ENCODE measurements at regions not wholly inside any gene's neighbourhood (a gene's known extent, or its start where the extent isn't known, plus 50 kb on each side); places are given as distances from the start of the nearest gene placed in this dataset.

GRCh38 chr2:126781806-126782205 is 116.9 kb upstream of the TEX51 start:
- ChIA-PET CTCF (ENCODE audit: unreplicated experiment) (no interaction called here), POLR2A (no interaction called here)
- Histone ChIP-seq H3K4me3 (ENCODE audit: low read depth, low read length, poor library complexity, severe bottlenecking) (no peak overlapping the region), H3K79me2 (ENCODE audit: insufficient read depth, low read depth, low read length) (no peaks in the 10 kb centered on the region), H3K36me3 (ENCODE audit: insufficient read depth, low read length) (no peaks in the 10 kb centered on the region), H3K4me2 (ENCODE audit: low read length) (no peak overlapping the region), H2AFZ (ENCODE audit: low read length) (no peak overlapping the region), H3K27ac (ENCODE audit: low read depth, low read length, poor library complexity, severe bottlenecking) (no peak overlapping the region), H3K4me1 (ENCODE audit: insufficient read depth, low read length, poor library complexity, severe bottlenecking) (peaks cover 5% of the 10 kb centered on the region), H3K9me3 (ENCODE audit: low read length) (no peaks in the 10 kb centered on the region), H3K9me2 (ENCODE audit: insufficient read depth, low read length) (no peaks in the 10 kb centered on the region), H4K20me1 (ENCODE audit: insufficient read depth, low read length) (no peaks in the 10 kb centered on the region)
- intact Hi-C loops (cut with micrococcal nuclease; ENCODE audit: unreplicated experiment): no loop called here
- BruUV-seq (replicated peaks): no TSS peak
- no peak for TF ChIP-seq EZH2phosphoT487 (IDR thresholded peaks at IDR 0.05; ENCODE audit: borderline replicate concordance, low read depth, low read length)
- TF ChIP-seq CTCF (conservative IDR thresholded peaks at IDR 0.05; ENCODE audit: low read length): no peak
- DNase-seq (ENCODE audit: low spot score): no peak

GRCh38 chr2:126782648-126783047 is 116.0 kb upstream of the TEX51 start:
- no peak overlapping the region for H3K4me2 ChIP-seq (ENCODE audit: low read length)
- H4K20me1 ChIP-seq (ENCODE audit: insufficient read depth, low read length): no peaks in the 10 kb centered on the region
- no peaks in the 10 kb centered on the region for H3K4me1 ChIP-seq (ENCODE audit: insufficient read depth, low read length, poor library complexity, severe bottlenecking)
- BruUV-seq (replicated peaks): no TSS peak
- ChIA-PET CTCF (ENCODE audit: unreplicated experiment) (no interaction called here), POLR2A (no interaction called here)
- H2AFZ ChIP-seq (ENCODE audit: low read length): no peak overlapping the region
- no peak for DNase-seq (ENCODE audit: low spot score)
- intact Hi-C loops (cut with micrococcal nuclease; ENCODE audit: unreplicated experiment): no loop called here
- no peaks in the 10 kb centered on the region for H3K9me2 ChIP-seq (ENCODE audit: insufficient read depth, low read length)
- H3K27ac ChIP-seq (ENCODE audit: low read depth, low read length, poor library complexity, severe bottlenecking): no peak overlapping the region
- no peak overlapping the region for H3K4me3 ChIP-seq (ENCODE audit: low read depth, low read length, poor library complexity, severe bottlenecking)
- TF ChIP-seq CTCF (conservative IDR thresholded peaks at IDR 0.05; ENCODE audit: low read length) (no peak), EZH2phosphoT487 (IDR thresholded peaks at IDR 0.05; ENCODE audit: borderline replicate concordance, low read depth, low read length) (no peak)
- H3K79me2 ChIP-seq (ENCODE audit: insufficient read depth, low read depth, low read length): no peaks in the 10 kb centered on the region
- no peaks in the 10 kb centered on the region for H3K9me3 ChIP-seq (ENCODE audit: low read length)
- H3K36me3 ChIP-seq (ENCODE audit: insufficient read depth, low read length): no peaks in the 10 kb centered on the region

- CTCF ChIA-PET (ENCODE audit: unreplicated experiment): no interaction called here
- Histone ChIP-seq H3K4me1 (ENCODE audit: insufficient read depth, low read length, poor library complexity, severe bottlenecking) (no peaks in the 10 kb centered on the region), H3K9me2 (ENCODE audit: insufficient read depth, low read length) (no peaks in the 10 kb centered on the region), H3K9me3 (ENCODE audit: low read length) (no peaks in the 10 kb centered on the region), H3K4me3 (ENCODE audit: low read depth, low read length, poor library complexity, severe bottlenecking) (no peak overlapping the region), H2AFZ (ENCODE audit: low read length) (no peak overlapping the region), H3K4me2 (ENCODE audit: low read length) (no peak overlapping the region), H3K27ac (ENCODE audit: low read depth, low read length, poor library complexity, severe bottlenecking) (no peak overlapping the region), H4K20me1 (ENCODE audit: insufficient read depth, low read length) (no peaks in the 10 kb centered on the region), H3K79me2 (ENCODE audit: insufficient read depth, low read depth, low read length) (no peaks in the 10 kb centered on the region), H3K36me3 (ENCODE audit: insufficient read depth, low read length) (no peaks in the 10 kb centered on the region)
- BruUV-seq (replicated peaks): no TSS peak
- TF ChIP-seq EZH2phosphoT487 (IDR thresholded peaks at IDR 0.05; ENCODE audit: borderline replicate concordance, low read depth, low read length) (no peak), CTCF (conservative IDR thresholded peaks at IDR 0.05; ENCODE audit: low read length) (no peak)
- POLR2A ChIA-PET: no interaction called here
- intact Hi-C loops (cut with micrococcal nuclease; ENCODE audit: unreplicated experiment): no loop called here
- no peak for DNase-seq (ENCODE audit: low spot score)
Observed at GRCh38 chr2:126783341-126783740, 115.3 kb upstream of the TEX51 start.

Measured in OCI-LY7 (cell line).